GM10248 (cell line): ENCODE measurements at regions not wholly inside any gene's neighbourhood (a gene's known extent, or its start where the extent isn't known, plus 50 kb on each side); places are given as distances from the start of the nearest gene placed in this dataset.

ENCODE experiments used
- CTCF ChIA-PET: fragments of 300-600 bp; sonication (Branson Sonifier 250); formaldehyde crosslinking; extraction: SDS; loops from one replicate; lab custom pipeline; 2021; ENCODE audit warnings: antibody characterized with exemption; lab: Yijun Ruan, JAX
- POLR2A ChIA-PET: fragments of 350-650 bp; sonication (Branson Sonifier 250); formaldehyde crosslinking; extraction: SDS; loops from one replicate; lab custom pipeline; 2020; ENCODE audit warnings: antibody characterized with exemption; lab: Yijun Ruan, JAX
- DNase-seq: peaks from one replicate; pipeline ENCODE4 v3.0.0; 2012; ENCODE audit errors: extremely low spot score
- CTCF ChIP-seq: IDR thresholded peaks from 2 replicates; pipeline ENCODE4 v1.5.1; 2012; ENCODE audit warnings: mild to moderate bottlenecking, low read depth; ENCODE audit errors: extremely low read depth, missing control alignments, control extremely low read depth

- POLR2A ChIA-PET = no interaction called here
- no peak for TF ChIP-seq CTCF
- no peak for DNase-seq
- CTCF ChIA-PET = no interaction called here
Observed at GRCh38 chr5:66450237-66450636, 146.0 kb upstream of the MAST4 start.

GRCh38 chr5:66450988-66451387 is 145.2 kb upstream of the MAST4 start:
- no peak for DNase-seq
- TF ChIP-seq CTCF = no peak
- ChIA-PET POLR2A (no interaction called here), CTCF (no interaction called here)

GRCh38 chr5:66452109-66452508 is 144.1 kb upstream of the MAST4 start:
- CTCF ChIA-PET = no interaction called here
- no peak for DNase-seq
- POLR2A ChIA-PET = no interaction called here
- no peak for TF ChIP-seq CTCF

GRCh38 chr5:66454186-66455078 is 141.8 kb upstream of the MAST4 start:
- ChIA-PET CTCF (no interaction called here), POLR2A (no interaction called here)
- no peak for TF ChIP-seq CTCF
- DNase-seq = no peak

GRCh38 chr5:66459728-66460127 is 136.5 kb upstream of the MAST4 start:
- CTCF ChIA-PET = interaction anchor here (1.7 kb wide), 1 partner anchor 67 kb away, joined by 3 read pairs; no protein-coding TSS in a partner anchor

GRCh38 chr5:66467564-66467963 is 128.6 kb upstream of the MAST4 start:
- TF ChIP-seq CTCF = no peak
- ChIA-PET POLR2A (no interaction called here), CTCF (no interaction called here)
- DNase-seq = no peak

More at GRCh38 chr5:66459728-66460127, 136.5 kb upstream of the MAST4 start:
- no peak for DNase-seq
- POLR2A ChIA-PET = no interaction called here
- TF ChIP-seq CTCF = no peak

GRCh38 chr5:66469684-66470083 is 126.5 kb upstream of the MAST4 start:
- ChIA-PET CTCF (no interaction called here), POLR2A (no interaction called here)
- TF ChIP-seq CTCF = no peak

More at GRCh38 chr5:66469684-66470083, 126.5 kb upstream of the MAST4 start:
- no peak for DNase-seq
